ENCODE measurements at regions not wholly inside any gene's neighbourhood (a gene's known extent, or its start where the extent isn't known, plus 50 kb on each side); places are given as distances from the start of the nearest gene placed in this dataset.

- POLR2A ChIA-PET, result no interaction called here
- Histone ChIP-seq H3K4me1 (ENCODE audit: control insufficient read depth, insufficient read depth, low read length) (no peaks in the 10 kb centered on the region), H3K36me3 (ENCODE audit: control insufficient read depth in 2 of 2, insufficient read depth in 1 of 2, low read length in 2 of 2) (no peaks in the 10 kb centered on the region), H3K9me3 (ENCODE audit: control insufficient read depth, insufficient read depth, low read depth, low read length) (no peaks in the 10 kb centered on the region; the same call in 1 of the 2 replicates), H3K27ac (ENCODE audit: extremely low read depth, low read depth, low read length) (no peak overlapping the region), H3K4me3 (ENCODE audit: low read depth, low read length) (no peak overlapping the region)
- CTCF ChIA-PET, result no interaction called here
- TF ChIP-seq ZNF26 (tag by site-specific recombination; IDR thresholded peaks at IDR 0.05), result no peak
- no peak for TF ChIP-seq ZNF426 (tag by site-specific recombination; IDR thresholded peaks at IDR 0.05)
- TF ChIP-seq ZNF510 (tag by site-specific recombination; IDR thresholded peaks at IDR 0.05; ENCODE audit: insufficient replicate concordance), result no peak
- no peak for TF ChIP-seq ZNF701 (tag by site-specific recombination; IDR thresholded peaks at IDR 0.05)
- no peak for TF ChIP-seq ZNF707 (tag by site-specific recombination; IDR thresholded peaks at IDR 0.05)
- no peak for TF ChIP-seq ZNF48 (tag by site-specific recombination; IDR thresholded peaks at IDR 0.05)
- no peak for TF ChIP-seq INSM2 (tag by site-specific recombination; IDR thresholded peaks at IDR 0.05)
- no peak for TF ChIP-seq ZNF280D (tag by site-specific recombination; IDR thresholded peaks at IDR 0.05)
- TF ChIP-seq ZNF513 (tag by site-specific recombination; IDR thresholded peaks at IDR 0.05), result no peak
- no peak for TF ChIP-seq ZNF610 (tag by site-specific recombination; IDR thresholded peaks at IDR 0.05; ENCODE audit: borderline replicate concordance)
- no peak for TF ChIP-seq ZNF121 (tag by site-specific recombination; IDR thresholded peaks at IDR 0.05)
- no peak for TF ChIP-seq ZNF169 (tag by site-specific recombination; IDR thresholded peaks at IDR 0.05)
- no peak for TF ChIP-seq ZNF549 (tag by site-specific recombination; IDR thresholded peaks at IDR 0.05)
- TF ChIP-seq ZNF677 (tag by site-specific recombination; IDR thresholded peaks at IDR 0.05), result no peak
- no peak for TF ChIP-seq ZFHX2 (tag by site-specific recombination; conservative IDR thresholded peaks at IDR 0.05)
- no peak for TF ChIP-seq ZNF747 (tag by site-specific recombination; IDR thresholded peaks at IDR 0.05)
- TF ChIP-seq ZNF223 (tag by site-specific recombination; IDR thresholded peaks at IDR 0.05), result no peak
- no peak for TF ChIP-seq ZFP41 (tag by site-specific recombination; IDR thresholded peaks at IDR 0.05; ENCODE audit: borderline replicate concordance)
- TF ChIP-seq ZNF157 (tag by site-specific recombination; IDR thresholded peaks at IDR 0.05), result no peak
Measured at GRCh38 chr1:78277253-78277652, 213.5 kb upstream of the PTGFR start.

GRCh38 chr1:78279051-78279450, 211.7 kb upstream of the PTGFR start:
- Histone ChIP-seq H3K36me3 (ENCODE audit: control insufficient read depth in 2 of 2, insufficient read depth in 1 of 2, low read length in 2 of 2) (no peaks in the 10 kb centered on the region), H3K4me1 (ENCODE audit: control insufficient read depth, insufficient read depth, low read length) (no peaks in the 10 kb centered on the region), H3K9me3 (ENCODE audit: control insufficient read depth, insufficient read depth, low read depth, low read length) (no peaks in the 10 kb centered on the region; the same call in 1 of the 2 replicates), H3K4me3 (ENCODE audit: low read depth, low read length) (no peak overlapping the region), H3K27ac (ENCODE audit: extremely low read depth, low read depth, low read length) (no peak overlapping the region)
- ChIA-PET CTCF (interaction anchor here (0.6 kb wide), 1 partner anchor 20 kb away, joined by 3 read pairs; no protein-coding TSS in a partner anchor), POLR2A (no interaction called here)
- TF ChIP-seq ZNF747 (tag by site-specific recombination; IDR thresholded peaks at IDR 0.05) (no peak), ZNF629 (tag by site-specific recombination; IDR thresholded peaks at IDR 0.05) (no peak), YY2 (tag by site-specific recombination; IDR thresholded peaks at IDR 0.05) (no peak)

Data from HEK293 (cell line).